Skeletal muscle satellite cell (primary cell): ENCODE measurements at regions not wholly inside any gene's neighbourhood (a gene's known extent, or its start where the extent isn't known, plus 50 kb on each side); places are given as distances from the start of the nearest gene placed in this dataset.
"Not testable (repeated sequence)": the region's sequence is repeated elsewhere in the genome, so short reads cannot be mapped to it uniquely, and the experiment has no call there.

Source experiments
- H3K27me3 ChIP-seq: 2 replicates; pipeline ENCODE4 v1.7.0; 2013; ENCODE audit warnings: low read length; ENCODE audit not compliant: control insufficient read depth, insufficient read depth
- H3K36me3 ChIP-seq: 2 replicates; pipeline ENCODE4 v1.7.0; 2013; ENCODE audit warnings: mild to moderate bottlenecking, control low read depth, low read length; ENCODE audit not compliant: insufficient read depth
- H3K4me1 ChIP-seq: 2 replicates; pipeline ENCODE4 v1.7.0; 2013; ENCODE audit warnings: low read length; ENCODE audit not compliant: control insufficient read depth, insufficient read depth
- H3K4me2 ChIP-seq: 2 replicates; pipeline ENCODE4 v1.7.0; 2013; ENCODE audit warnings: mild to moderate bottlenecking, low read length
- H3K4me3 ChIP-seq: 2 replicates; pipeline ENCODE4 v1.7.0; 2013; ENCODE audit warnings: low read length
- H3K9ac ChIP-seq: 2 replicates; pipeline ENCODE4 v1.7.0; 2013; ENCODE audit warnings: mild to moderate bottlenecking, low read depth, low read length, moderate library complexity
- H3K9me3 ChIP-seq: replicated peaks from 2 replicates; pipeline ENCODE4 v1.7.0; 2013; ENCODE audit warnings: mild to moderate bottlenecking, control low read depth, low read length

DNA sequence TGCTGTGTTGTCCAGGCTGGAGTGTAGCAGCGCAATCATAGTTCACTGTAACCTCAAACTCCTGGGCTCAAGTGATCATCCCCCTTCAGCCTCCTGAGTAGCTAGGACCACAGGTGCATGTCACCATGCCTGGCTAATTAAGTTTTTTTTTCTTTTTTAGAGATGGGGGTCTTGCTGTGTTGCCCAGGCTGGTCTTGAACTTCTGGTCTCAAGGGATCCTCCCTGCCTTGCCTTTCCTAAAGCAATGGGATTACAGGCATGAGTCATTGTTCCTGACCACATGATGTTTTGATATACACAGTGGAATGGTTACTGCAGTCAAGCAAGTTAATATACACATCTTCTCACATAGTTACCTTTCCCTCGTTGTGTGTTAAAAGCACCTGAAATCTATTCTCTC, 140.3 kb downstream of the GPR85 start:
- Histone ChIP-seq H3K4me2 (no peak overlapping the region), H3K9me3 (no peaks in the 10 kb centered on the region), H3K27me3 (no peaks in the 10 kb centered on the region), H3K9ac (no peak overlapping the region), H3K36me3 (no peaks in the 10 kb centered on the region), H3K4me3 (no peak overlapping the region), H3K4me1 (peaks cover 4% of the 10 kb centered on the region)

DNA sequence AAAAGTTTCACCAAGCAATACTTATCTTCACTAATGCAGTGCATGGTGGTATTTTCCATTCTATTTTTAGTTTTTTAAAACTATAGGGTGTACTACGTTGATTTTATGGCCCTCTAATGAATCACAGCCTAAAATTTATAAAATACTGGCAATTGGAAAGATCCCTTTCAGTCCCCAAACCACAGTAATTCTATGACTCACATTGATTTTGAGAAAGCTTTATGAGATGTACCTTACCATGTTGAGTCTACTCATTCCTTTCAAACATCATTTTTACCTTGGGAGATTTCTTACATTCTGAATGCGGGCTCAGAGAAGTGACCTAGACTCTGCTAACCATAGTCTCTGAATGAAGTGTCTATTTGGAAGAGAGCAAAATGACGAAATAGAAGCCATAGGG, 141.6 kb downstream of the GPR85 start:
- Histone ChIP-seq H3K9ac (no peak overlapping the region), H3K36me3 (no peaks in the 10 kb centered on the region), H3K4me3 (no peak overlapping the region), H3K9me3 (no peaks in the 10 kb centered on the region), H3K4me2 (no peak overlapping the region), H3K27me3 (no peaks in the 10 kb centered on the region), H3K4me1 (peaks cover 10% of the 10 kb centered on the region)

DNA sequence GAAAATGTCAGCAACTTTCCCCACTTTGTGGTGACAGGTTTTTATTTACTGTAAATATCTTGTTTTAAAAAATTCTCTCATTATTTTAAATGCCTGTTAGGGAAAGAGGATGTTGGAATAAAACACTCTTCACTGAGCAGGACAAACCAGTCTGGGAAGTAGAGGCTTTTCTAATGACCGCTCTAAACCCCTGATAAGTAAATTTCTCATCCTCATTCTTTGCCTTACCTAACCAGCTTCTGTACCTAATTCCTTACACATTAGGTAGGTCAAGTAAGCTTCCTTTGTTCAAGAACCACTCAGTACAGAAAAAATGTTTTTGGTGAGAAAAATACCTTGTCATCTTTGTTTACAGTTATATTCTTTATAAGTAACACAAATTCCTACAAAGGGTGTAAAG, 143.6 kb downstream of the GPR85 start:
- Histone ChIP-seq H3K27me3 (no peaks in the 10 kb centered on the region), H3K36me3 (no peaks in the 10 kb centered on the region), H3K9me3 (no peaks in the 10 kb centered on the region), H3K9ac (no peak overlapping the region), H3K4me3 (no peak overlapping the region), H3K4me1 (peaks cover 14% of the 10 kb centered on the region), H3K4me2 (no peak overlapping the region)

DNA sequence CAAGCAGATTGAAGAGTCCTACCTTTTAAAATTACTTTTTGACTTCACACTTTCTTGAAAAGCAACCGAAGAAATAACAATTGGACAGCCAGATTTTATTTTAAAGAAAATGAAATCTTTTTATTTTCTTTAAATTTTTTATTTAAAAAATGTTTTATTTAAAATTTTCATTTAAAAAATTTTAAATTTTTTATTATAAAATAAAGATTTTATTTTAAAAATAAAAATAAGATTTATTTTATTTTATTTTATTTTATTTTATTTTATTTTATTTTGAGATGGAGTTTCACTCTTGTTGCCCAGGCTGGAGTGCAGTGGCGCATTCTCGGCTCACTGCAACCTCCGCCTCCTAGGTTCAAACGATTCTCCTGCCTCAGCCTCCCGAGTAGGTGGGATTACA, 144.5 kb downstream of the GPR85 start:
- not testable (repeated sequence) for H3K9me3 ChIP-seq, H3K4me3 ChIP-seq, H3K36me3 ChIP-seq, H3K4me2 ChIP-seq, H3K9ac ChIP-seq, H3K27me3 ChIP-seq
- peaks cover 22% of the 10 kb centered on the region for H3K4me1 ChIP-seq

DNA sequence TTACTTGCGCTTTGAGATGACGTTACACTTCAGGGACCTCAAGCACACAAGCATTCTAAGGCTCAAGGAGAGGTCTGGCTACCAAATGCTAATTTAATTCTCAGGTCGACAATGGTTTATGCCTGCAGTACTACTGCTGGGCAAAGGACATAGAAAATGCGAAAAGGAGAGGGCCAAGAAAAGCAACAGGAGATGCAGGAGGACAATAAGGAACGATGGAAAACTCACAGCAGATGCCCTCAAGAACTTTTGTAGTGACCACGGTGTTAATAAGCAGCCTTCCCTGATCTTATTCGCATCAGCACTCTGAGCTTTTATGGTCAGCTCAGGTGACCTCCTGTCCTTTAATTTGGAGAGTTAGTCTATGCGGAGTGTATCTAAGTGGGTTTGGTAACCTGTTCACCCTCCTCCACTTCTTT, 146.3 kb downstream of the GPR85 start:
- Histone ChIP-seq H3K36me3 (no peaks in the 10 kb centered on the region), H3K4me3 (peak overlapping the region; percentile 70), H3K4me2 (peak overlapping the region; percentile 80), H3K9me3 (no peaks in the 10 kb centered on the region), H3K27me3 (no peaks in the 10 kb centered on the region), H3K9ac (peak overlapping the region; percentile 82), H3K4me1 (peaks cover 24% of the 10 kb centered on the region)

DNA sequence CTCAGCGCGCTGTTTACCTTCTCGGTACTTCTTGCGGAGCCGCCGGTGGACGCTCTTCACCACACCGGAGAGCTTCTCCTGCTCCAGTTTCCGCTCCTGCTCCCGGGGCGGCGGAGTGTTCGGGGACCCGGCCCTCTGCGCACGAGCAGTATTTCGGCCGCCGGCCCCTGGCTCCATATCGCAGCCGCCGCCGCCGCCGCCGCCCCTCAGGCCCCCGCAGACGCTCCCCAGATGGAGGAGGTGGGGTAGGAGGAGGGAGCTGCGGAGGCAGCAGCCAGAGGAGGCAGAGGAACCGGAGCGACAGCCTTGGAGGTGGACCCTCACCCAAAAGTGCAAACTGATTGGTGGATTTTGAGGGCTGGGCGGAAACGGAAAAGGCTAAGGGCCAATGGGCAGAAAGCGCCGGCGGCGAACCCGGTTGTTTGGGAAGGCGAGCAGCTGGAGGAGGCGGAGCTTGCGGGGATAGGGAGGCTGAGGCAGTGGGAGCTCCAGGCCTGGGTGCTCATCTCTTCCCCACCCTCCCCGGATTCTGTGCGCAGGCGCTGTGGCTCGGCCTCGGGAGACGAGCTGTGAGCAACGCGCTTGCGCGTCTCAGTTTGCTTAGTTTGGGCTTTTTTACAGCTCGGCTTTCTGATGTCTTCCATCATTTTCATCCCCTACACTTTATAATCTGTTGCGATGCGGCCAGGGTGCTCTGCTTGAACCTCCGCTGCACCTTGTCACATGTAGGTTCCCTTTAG, 146.9 kb downstream of the GPR85 start:
- Histone ChIP-seq H3K9ac (peak overlapping the region; percentile 87), H3K4me3 (peak overlapping the region; percentile 84), H3K9me3 (no peaks in the 10 kb centered on the region), H3K4me1 (peaks cover 20% of the 10 kb centered on the region), H3K36me3 (no peaks in the 10 kb centered on the region), H3K4me2 (peak overlapping the region; percentile 81), H3K27me3 (no peaks in the 10 kb centered on the region)

DNA sequence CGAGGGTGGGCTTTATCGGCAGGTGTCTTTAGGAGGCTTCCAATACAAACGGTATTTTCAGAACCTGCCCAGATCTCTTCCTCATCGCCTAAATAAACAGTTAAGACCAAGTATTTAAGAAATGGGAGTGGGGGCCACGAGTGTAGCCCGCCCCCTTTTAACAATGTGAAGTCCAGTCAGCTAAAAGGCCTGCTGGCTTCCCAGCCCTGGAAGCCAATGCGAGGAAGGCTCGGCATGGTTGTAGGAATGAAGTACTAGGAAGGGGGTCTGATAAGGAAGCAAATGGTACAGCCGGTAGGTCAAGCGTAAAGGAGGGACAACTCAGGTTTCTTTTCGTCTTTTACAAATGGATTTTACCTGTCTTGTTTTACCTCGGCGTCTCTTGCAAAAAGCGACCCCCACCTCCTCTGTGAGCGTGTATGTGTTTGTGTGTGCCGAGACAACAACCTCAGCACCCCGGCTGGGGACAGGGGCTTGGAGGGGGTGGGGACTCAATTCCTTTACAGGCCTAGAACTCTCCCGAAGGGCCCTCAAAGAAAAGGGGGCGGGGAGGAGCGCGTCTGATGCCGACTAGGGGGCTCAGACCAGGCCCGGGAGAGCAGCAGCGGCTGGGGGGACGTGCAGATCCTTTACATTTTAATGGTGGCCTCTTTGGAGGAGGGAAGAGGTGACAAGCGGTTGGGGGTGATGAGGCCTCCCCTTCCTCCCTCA, 147.6 kb downstream of the GPR85 start:
- peak overlapping the region; percentile 87 for H3K9ac ChIP-seq
- peaks cover 20% of the 10 kb centered on the region for H3K4me1 ChIP-seq
- H3K4me3 ChIP-seq = peak overlapping the region; percentile 84

DNA sequence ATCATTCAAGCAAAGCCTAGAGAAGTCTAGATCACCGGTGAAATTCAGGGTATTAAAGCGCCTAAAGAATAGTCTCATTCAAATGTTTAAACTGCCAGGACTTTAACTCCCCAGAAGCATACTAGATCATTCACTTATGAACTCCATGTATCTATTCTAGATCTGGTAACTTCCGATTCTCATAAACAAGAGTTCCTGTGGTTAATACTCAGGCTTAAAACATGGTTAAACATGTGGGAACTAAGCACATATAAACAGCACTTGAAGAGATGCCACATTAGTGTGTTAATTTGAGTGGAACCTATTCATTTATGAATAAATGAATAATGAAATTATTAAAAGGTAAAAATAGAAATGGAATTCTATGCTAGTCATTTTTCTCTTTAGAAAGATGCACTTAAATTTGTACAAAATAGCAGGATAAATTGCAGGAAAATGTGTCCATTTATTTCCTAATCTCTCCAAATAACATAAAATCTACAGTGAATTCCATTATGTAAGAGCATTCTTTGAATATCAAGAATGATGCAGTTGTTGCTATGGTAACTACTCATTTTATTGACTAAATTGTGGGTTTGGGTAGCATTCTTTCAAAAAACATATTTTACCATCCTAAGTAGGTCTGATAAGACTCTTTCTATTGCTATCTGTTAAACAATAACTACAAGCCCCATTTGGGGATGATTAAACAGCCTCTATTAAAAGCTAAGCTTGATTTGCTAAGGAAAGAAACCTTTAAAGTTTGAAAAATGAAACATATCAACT, 147.6 kb upstream of the TMEM168 start:
- Histone ChIP-seq H3K36me3 (no peaks in the 10 kb centered on the region), H3K4me2 (peak overlapping the region; percentile 81), H3K4me1 (peaks cover 20% of the 10 kb centered on the region), H3K4me3 (peak overlapping the region; percentile 84), H3K27me3 (no peaks in the 10 kb centered on the region), H3K9ac (peak overlapping the region; percentile 87), H3K9me3 (no peaks in the 10 kb centered on the region)

More for the DNA sequence above, 147.6 kb downstream of the GPR85 start:
- H3K9me3 ChIP-seq = no peaks in the 10 kb centered on the region
- H3K4me2 ChIP-seq = peak overlapping the region; percentile 81
- H3K36me3 ChIP-seq = no peaks in the 10 kb centered on the region
- H3K27me3 ChIP-seq = no peaks in the 10 kb centered on the region

DNA sequence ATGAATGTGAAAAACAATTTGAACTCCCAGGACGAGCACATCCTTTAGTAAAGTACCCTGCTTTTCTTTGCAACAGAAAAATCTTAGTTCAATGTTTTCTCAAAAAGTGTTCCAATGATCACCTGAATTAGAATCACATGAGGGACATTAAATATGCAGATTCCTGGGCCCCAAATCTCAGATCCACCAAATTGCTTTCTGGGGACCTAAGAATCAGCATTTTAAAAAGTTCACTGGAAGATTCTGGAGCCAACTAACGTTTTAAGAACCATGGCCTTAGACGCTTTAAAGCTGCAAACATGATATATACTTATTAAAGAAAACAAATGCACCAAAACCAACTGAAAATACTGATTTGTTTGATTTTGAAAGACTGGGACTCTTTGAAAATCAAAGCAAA, 143.4 kb upstream of the TMEM168 start:
- H3K36me3 ChIP-seq = no peaks in the 10 kb centered on the region
- H3K9ac ChIP-seq = no peak overlapping the region
- no peak overlapping the region for H3K4me3 ChIP-seq
- H3K4me1 ChIP-seq = peaks cover 34% of the 10 kb centered on the region
- no peak overlapping the region for H3K4me2 ChIP-seq
- no peaks in the 10 kb centered on the region for H3K27me3 ChIP-seq
- no peaks in the 10 kb centered on the region for H3K9me3 ChIP-seq

DNA sequence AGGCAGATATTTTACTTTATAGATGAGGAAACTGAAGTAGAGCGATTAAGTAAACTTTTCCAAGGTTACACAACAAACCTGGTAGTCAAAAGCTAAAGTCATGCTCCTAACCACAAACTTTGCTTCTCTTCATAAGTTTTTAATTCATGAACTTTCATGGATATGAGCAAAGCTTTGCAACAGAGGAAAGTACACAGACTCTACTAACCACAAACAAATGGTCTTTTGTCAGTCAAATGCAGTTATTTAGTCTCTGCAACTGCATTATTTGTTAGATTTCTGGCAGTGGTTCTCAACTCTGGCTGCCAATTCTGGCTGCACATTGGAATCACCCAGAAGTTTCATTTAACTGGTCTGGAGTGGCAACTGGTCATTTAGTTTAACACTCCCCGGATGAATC, 140.6 kb upstream of the TMEM168 start:
- Histone ChIP-seq H3K9ac (no peak overlapping the region), H3K27me3 (no peaks in the 10 kb centered on the region), H3K4me3 (no peak overlapping the region), H3K4me1 (peaks cover 20% of the 10 kb centered on the region), H3K36me3 (no peaks in the 10 kb centered on the region), H3K9me3 (no peaks in the 10 kb centered on the region), H3K4me2 (peak overlapping the region; percentile 11)

DNA sequence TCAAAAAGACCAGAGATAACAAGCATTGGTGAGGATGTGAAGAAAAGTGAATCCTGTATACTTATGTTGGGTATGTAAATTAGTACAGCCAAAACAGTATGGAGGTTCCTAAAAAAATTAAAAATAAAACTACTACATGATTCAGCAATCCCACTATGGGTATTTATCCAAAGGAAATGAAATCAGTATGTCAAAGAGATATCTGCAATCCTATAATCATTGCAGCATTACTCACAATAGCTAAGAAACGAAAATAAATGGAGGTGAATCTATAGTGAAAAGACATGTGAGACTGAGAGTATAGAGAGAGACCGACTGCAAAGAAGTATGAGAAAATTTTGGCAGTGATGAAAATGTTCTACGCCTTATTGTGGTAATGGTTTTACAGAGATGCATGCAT, 139.2 kb upstream of the TMEM168 start:
- Histone ChIP-seq H3K4me2 (no peak overlapping the region), H3K4me3 (no peak overlapping the region), H3K27me3 (no peaks in the 10 kb centered on the region), H3K9me3 (no peaks in the 10 kb centered on the region), H3K4me1 (peaks cover 20% of the 10 kb centered on the region), H3K36me3 (no peaks in the 10 kb centered on the region), H3K9ac (no peak overlapping the region)
